Naive thymus-derived CD4-positive, alpha-beta T cell (primary cell): ENCODE measurements at regions not wholly inside any gene's neighbourhood (a gene's known extent, or its start where the extent isn't known, plus 50 kb on each side); places are given as distances from the start of the nearest gene placed in this dataset.
"Not testable (repeated sequence)": the region's sequence is repeated elsewhere in the genome, so short reads cannot be mapped to it uniquely, and the experiment has no call there.

ENCODE experiments used
- ATAC-seq: fragments of 150-1000 bp; cut with Tn5 transposase; 2 replicates; pipeline ENCODE4 v1.10.0; 2021; ENCODE audit warnings: mild to moderate bottlenecking, moderate library complexity
- CTCF ChIA-PET: fragments of 350-600 bp; sonication (Branson Sonifier 250); formaldehyde crosslinking; loops from one replicate; lab custom pipeline; 2021; ENCODE audit warnings: antibody characterized with exemption; lab: Charles Lee
- POLR2A ChIA-PET: fragments of 350-600 bp; sonication (Branson Sonifier 250); formaldehyde crosslinking; loops from one replicate; lab custom pipeline; 2021; ENCODE audit warnings: antibody characterized with exemption, inconsistent platforms; lab: Charles Lee
- DNase-seq, 9 donors: peaks; one replicate each; pipeline versions ENCODE4 v3.0.0 to v3.0.0-alpha.2; 2020 to 2022; ENCODE audit warnings: mixed read lengths in 1 of 9
- H3K27ac ChIP-seq: one replicate; pipeline ENCODE4 v1.7.0; 2013; ENCODE audit warnings: mild to moderate bottlenecking, low read depth, low read length, moderate library complexity
- H3K27me3 ChIP-seq, 2 donors: one replicate each; pipeline ENCODE4 v1.7.0; 2013; ENCODE audit warnings: low read length in 2 of 2, mild to moderate bottlenecking in 2 of 2, moderate library complexity in 2 of 2; ENCODE audit not compliant: control insufficient read depth in 2 of 2, insufficient read depth in 2 of 2
- H3K36me3 ChIP-seq, 3 experiments: 1 replicate in 2 of 3; 2 replicates in 1 of 3; pipeline ENCODE4 v1.7.0; 2013; ENCODE audit warnings: low read length in 3 of 3, mild to moderate bottlenecking in 3 of 3, moderate library complexity in 1 of 3; ENCODE audit not compliant: insufficient read depth in 3 of 3, control insufficient read depth in 2 of 3
- H3K4me1 ChIP-seq, 2 donors: one replicate each; pipeline ENCODE4 v1.7.0; 2013; ENCODE audit warnings: low read length in 2 of 2, mild to moderate bottlenecking in 2 of 2, moderate library complexity in 1 of 2; ENCODE audit not compliant: control insufficient read depth in 2 of 2, insufficient read depth in 2 of 2
- H3K4me3 ChIP-seq: 2 replicates; pipeline ENCODE4 v1.7.0; 2013; ENCODE audit warnings: mild to moderate bottlenecking, low read length
- H3K9me3 ChIP-seq, 3 experiments: 1 replicate in 2 of 3; 2 replicates in 1 of 3; pipeline ENCODE4 v1.7.0; 2013; ENCODE audit warnings: low read length in 3 of 3; ENCODE audit not compliant: control insufficient read depth in 2 of 3
- H3K27ac Mint-ChIP-seq, 9 donors: one replicate each; pipeline ENCODE4 v1.8.0; 2020 to 2022; ENCODE audit warnings: mixed read lengths in 9 of 9, mild to moderate bottlenecking in 8 of 9, moderate library complexity in 5 of 9, inconsistent platforms in 2 of 9
- H3K27me3 Mint-ChIP-seq, 5 donors: one replicate each; pipeline ENCODE4 v1.8.0; 2021 to 2022; ENCODE audit warnings: mixed read lengths in 5 of 5, mild to moderate bottlenecking in 1 of 5
- H3K36me3 Mint-ChIP-seq, 5 donors: one replicate each; pipeline ENCODE4 v1.8.0; 2020 to 2022; ENCODE audit warnings: mixed read lengths in 5 of 5, mild to moderate bottlenecking in 3 of 5, inconsistent platforms in 1 of 5
- H3K4me1 Mint-ChIP-seq, 7 donors: one replicate each; pipeline ENCODE4 v1.8.0; 2020 to 2022; ENCODE audit warnings: mixed read lengths in 7 of 7, mild to moderate bottlenecking in 3 of 7, inconsistent platforms in 1 of 7
- H3K4me3 Mint-ChIP-seq, 10 donors: one replicate each; pipeline ENCODE4 v1.8.0; 2020 to 2022; ENCODE audit warnings: mild to moderate bottlenecking in 10 of 10, mixed read lengths in 10 of 10, moderate library complexity in 6 of 10, inconsistent platforms in 2 of 10
- H3K9me3 Mint-ChIP-seq, 11 donors: one replicate each; pipeline ENCODE4 v1.8.0; 2020 to 2022; ENCODE audit warnings: mixed read lengths in 11 of 11, mild to moderate bottlenecking in 4 of 11, inconsistent platforms in 1 of 11, moderate library complexity in 1 of 11
- intact Hi-C, 2 donors: fragments of 100-400 bp; cut with micrococcal nuclease; formaldehyde crosslinking; loops; one replicate each; pipeline ENCODE4 v1.15.1; 2023

DNA sequence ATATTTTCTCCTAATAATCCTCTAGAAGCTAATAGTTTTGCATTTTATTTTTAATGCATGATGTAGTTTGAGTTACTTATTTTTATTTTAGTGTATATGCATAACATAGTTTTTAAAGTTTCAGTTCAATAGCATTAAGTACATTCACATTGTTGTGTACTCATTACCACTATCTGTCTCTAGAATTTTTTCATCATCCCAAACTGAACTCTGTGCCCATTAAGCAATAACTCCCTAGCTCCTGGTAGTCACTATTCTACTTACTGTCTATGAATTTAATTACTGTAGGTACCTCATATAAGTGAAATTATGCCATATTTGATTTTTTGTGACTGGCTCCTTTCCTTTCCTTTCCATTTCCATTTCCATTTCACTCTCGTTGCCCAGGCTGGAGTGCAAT, 74.4 kb upstream of the NUTM2F start:
- H3K4me3 Mint-ChIP-seq, H3K9me3 Mint-ChIP-seq, H3K27ac Mint-ChIP-seq, DNase-seq, H3K4me3 ChIP-seq, H3K27me3 Mint-ChIP-seq, intact Hi-C loops, H3K9me3 ChIP-seq, H3K27ac ChIP-seq, ATAC-seq, POLR2A ChIA-PET, H3K36me3 ChIP-seq, H3K4me1 ChIP-seq, H3K27me3 ChIP-seq, CTCF ChIA-PET: not testable (repeated sequence)
- peaks cover 2 to 22% (median 14%) of the 10 kb centered on the region in 7 donors for H3K4me1 Mint-ChIP-seq
- H3K36me3 Mint-ChIP-seq: peaks cover 0 to 12% (median 7%) of the 10 kb centered on the region in 5 donors

DNA sequence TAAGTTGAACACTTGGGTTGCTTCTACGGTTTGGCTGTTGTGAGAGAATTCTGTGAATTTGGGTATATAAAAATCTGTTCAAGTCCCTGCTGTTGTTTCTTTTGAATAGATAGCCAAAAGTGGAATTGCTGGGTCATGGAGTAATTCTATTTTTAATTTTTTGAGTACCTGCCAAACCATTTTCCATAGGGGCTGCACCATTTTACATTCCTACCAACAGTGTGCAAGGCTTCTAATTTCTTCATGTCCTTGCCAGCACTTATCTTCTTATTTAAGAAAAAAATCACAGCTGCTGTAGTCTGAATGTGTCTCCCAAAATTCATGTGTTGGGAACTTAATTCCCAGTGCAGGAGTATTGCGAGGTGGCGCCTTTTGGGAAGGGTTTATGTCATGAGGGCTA, 75.1 kb upstream of the NUTM2F start:
- H3K9me3 Mint-ChIP-seq, intact Hi-C loops, CTCF ChIA-PET, H3K27me3 Mint-ChIP-seq, H3K4me3 Mint-ChIP-seq, H3K4me3 ChIP-seq, H3K27ac Mint-ChIP-seq, POLR2A ChIA-PET, DNase-seq, H3K27me3 ChIP-seq, H3K4me1 ChIP-seq, H3K9me3 ChIP-seq, H3K27ac ChIP-seq, H3K36me3 ChIP-seq, ATAC-seq: not testable (repeated sequence)
- peaks cover 0 to 12% (median 7%) of the 10 kb centered on the region in 5 donors for H3K36me3 Mint-ChIP-seq
- peaks cover 2 to 20% (median 17%) of the 10 kb centered on the region in 7 donors for H3K4me1 Mint-ChIP-seq

DNA sequence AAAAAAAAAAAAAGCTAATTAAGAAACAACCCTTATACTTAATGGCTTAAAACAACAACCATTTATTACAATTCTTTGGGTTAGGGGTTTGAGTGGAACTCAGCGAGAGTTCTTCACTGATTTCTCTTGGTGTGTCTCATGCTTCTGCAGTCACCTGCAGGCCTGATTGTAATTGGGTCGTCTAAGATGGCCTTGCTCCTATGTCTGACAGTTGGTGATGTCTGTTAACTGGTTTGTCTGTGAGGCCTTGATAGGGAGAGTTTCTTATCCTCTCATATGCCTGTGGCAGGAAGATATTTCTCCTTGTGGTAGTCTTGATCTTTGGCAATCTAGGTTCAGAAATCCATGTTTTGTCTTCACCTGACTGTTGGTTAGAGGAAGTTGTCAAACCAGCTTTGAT, 85.2 kb upstream of the NUTM2F start:
- H3K4me1 ChIP-seq, intact Hi-C loops, CTCF ChIA-PET, H3K27me3 Mint-ChIP-seq, POLR2A ChIA-PET, H3K27ac Mint-ChIP-seq, ATAC-seq, H3K9me3 ChIP-seq, H3K27ac ChIP-seq, H3K9me3 Mint-ChIP-seq, H3K4me3 ChIP-seq, H3K27me3 ChIP-seq, H3K36me3 ChIP-seq, DNase-seq: not testable (repeated sequence)
- peaks cover 6 to 45% (median 30%) of the 10 kb centered on the region in 7 donors for H3K4me1 Mint-ChIP-seq
- peaks cover 0 to 13% (median 4%) of the 10 kb centered on the region in 5 donors for H3K36me3 Mint-ChIP-seq
- peak overlapping the region in 4 of 10 donors; percentile 1 to 40 (median 26) for H3K4me3 Mint-ChIP-seq

DNA sequence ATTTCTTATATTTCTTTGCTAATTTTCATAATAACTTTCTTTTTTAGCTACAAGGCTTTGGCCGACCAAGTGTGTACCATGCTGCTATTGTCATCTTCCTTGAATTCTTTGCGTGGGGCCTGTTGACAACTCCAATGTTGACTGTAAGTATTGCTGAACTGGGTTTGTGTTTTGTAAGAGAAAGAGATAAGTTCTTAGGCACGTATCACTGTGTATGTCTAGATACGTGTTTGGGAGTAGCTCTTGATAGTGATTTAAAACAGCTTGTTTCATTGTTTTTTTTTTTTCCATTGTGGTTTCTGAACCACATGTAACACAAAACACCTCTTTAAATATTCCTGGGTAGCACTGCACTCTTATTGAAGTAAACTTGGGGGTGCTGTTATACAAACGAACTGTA, 86.7 kb upstream of the NUTM2F start:
- H3K36me3 Mint-ChIP-seq, H3K4me1 ChIP-seq, H3K27me3 Mint-ChIP-seq, H3K9me3 Mint-ChIP-seq, ATAC-seq, H3K4me3 ChIP-seq, H3K27me3 ChIP-seq, H3K9me3 ChIP-seq, H3K36me3 ChIP-seq, CTCF ChIA-PET, intact Hi-C loops, POLR2A ChIA-PET, H3K27ac ChIP-seq: not testable (repeated sequence)
- Mint-ChIP-seq H3K27ac (peak overlapping the region in 6 of 9 donors; percentile 7 to 63 (median 40)), H3K4me1 (peaks cover 0 to 36% (median 25%) of the 10 kb centered on the region in 7 donors), H3K4me3 (peak overlapping the region in 5 of 10 donors; percentile 24 to 55 (median 41))
- DNase-seq: peak in 4 of 9 donors; percentile 0 to 25 (median 12)

DNA sequence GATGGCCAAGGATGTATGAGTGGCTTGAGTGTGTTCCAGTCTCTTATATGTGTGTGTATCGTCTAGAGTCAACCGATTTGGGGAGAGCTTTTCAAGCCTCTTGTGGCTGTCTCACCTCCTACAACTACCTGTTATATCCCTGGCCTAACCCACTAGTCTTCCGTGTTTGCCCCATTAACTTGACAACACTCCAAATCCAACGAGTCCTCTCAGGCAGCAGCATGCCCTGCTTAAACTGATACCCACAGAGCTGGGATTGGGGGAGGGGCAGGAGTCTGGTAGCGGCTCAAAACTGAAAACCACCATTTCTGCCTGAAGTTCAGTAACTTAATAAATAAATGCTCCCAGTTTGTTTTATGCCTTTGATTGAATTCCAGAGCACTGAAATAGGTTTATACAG, 91.7 kb upstream of the NUTM2F start:
- H3K9me3 ChIP-seq, H3K36me3 Mint-ChIP-seq, ATAC-seq, POLR2A ChIA-PET, H3K27ac ChIP-seq, H3K27ac Mint-ChIP-seq, DNase-seq, H3K4me3 Mint-ChIP-seq, intact Hi-C loops, H3K4me3 ChIP-seq, H3K4me1 ChIP-seq, H3K9me3 Mint-ChIP-seq, H3K27me3 Mint-ChIP-seq, H3K4me1 Mint-ChIP-seq, H3K36me3 ChIP-seq, H3K27me3 ChIP-seq: not testable (repeated sequence)
- CTCF ChIA-PET: interaction anchor here (0.7 kb wide), 1 partner anchor 402 kb away, joined by 7 read pairs; no protein-coding TSS in a partner anchor

DNA sequence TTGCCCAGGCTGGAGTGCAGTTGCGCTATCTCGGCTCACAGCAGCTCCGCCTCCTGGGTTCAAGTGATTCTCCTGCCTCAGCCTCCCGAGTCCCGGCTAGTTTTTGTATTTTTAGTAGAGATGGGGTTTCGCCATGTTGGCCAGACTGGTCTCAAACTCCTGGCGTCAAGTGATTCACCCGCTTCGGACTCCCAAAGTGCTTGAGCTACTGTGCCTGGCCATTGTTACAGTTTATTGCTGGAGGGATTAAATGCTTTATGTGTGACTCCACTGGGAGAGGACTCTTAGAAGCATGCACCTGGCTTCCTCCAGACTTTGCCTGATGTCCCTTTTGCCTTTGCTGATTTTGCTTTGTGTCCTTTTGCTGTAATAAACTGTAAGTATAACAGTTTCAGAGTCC, 93.5 kb upstream of the NUTM2F start:
- CTCF ChIA-PET, POLR2A ChIA-PET, H3K27ac ChIP-seq, DNase-seq, H3K36me3 ChIP-seq, H3K9me3 Mint-ChIP-seq, H3K27me3 ChIP-seq, H3K36me3 Mint-ChIP-seq, H3K4me3 Mint-ChIP-seq, H3K4me1 Mint-ChIP-seq, ATAC-seq, H3K9me3 ChIP-seq, H3K27ac Mint-ChIP-seq, H3K4me1 ChIP-seq, H3K4me3 ChIP-seq, H3K27me3 Mint-ChIP-seq, intact Hi-C loops: not testable (repeated sequence)

DNA sequence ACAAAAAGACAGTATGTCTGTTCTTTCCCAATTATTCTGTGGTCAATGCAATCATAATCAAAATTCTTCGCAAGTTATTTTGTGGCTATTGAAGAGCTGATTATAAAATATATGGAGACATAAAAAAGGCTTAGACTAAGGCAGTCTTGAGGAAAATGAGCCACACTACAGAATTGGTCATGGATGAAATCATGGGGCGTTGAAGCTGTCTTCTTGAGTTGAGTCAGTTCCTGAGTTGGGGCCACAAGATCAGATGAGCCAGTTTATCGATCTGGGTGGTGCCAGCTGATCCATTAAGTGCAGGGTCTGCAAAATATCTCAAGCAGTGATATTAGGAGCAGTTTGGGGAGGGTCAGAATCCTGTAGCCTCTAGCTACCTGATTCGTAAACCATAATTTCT, 96.9 kb upstream of the NUTM2F start:
- DNase-seq, H3K27ac Mint-ChIP-seq, ATAC-seq, POLR2A ChIA-PET, intact Hi-C loops, CTCF ChIA-PET, H3K4me1 ChIP-seq, H3K27me3 Mint-ChIP-seq, H3K4me1 Mint-ChIP-seq, H3K36me3 Mint-ChIP-seq, H3K4me3 Mint-ChIP-seq, H3K4me3 ChIP-seq, H3K9me3 Mint-ChIP-seq, H3K36me3 ChIP-seq, H3K27ac ChIP-seq, H3K27me3 ChIP-seq, H3K9me3 ChIP-seq: not testable (repeated sequence)
